GM19455 (cell line): ENCODE measurements at regions not wholly inside any gene's neighbourhood (a gene's known extent, or its start where the extent isn't known, plus 50 kb on each side); places are given as distances from the start of the nearest gene placed in this dataset.

Source experiments
- ATAC-seq: cut with Tn5 transposase; IDR thresholded peaks from one replicate; pipeline ENCODE4 v1.9.1; 2021; ENCODE audit not compliant: unreplicated experiment

DNA sequence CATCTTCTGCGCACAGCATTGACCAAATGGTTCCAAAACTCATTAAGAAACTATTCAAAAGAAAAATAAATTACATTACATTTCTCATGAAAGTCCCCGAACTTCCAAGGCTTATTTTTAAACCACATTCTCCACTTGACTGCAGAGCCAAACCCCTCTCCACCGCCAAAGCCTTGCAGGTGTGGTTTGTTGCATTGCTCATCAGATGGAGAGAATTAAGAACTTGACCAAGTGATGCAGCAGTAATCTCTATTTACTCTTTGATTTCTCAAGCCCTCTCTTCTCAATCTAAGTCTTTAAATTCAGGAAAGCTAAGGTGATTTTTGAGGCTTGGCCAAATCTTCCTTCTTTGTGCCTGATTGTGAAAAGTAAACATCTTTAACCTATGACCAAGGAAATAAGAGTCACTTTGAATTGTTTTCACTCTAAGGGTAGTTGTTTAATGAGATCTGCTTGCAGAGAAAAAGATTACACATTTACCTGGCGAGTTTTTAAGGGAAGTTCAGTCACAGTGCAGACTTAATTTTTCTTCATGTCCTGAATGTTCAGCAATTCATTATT, 290.5 kb upstream of the ITGA1 start:
- ATAC-seq: no peak

DNA sequence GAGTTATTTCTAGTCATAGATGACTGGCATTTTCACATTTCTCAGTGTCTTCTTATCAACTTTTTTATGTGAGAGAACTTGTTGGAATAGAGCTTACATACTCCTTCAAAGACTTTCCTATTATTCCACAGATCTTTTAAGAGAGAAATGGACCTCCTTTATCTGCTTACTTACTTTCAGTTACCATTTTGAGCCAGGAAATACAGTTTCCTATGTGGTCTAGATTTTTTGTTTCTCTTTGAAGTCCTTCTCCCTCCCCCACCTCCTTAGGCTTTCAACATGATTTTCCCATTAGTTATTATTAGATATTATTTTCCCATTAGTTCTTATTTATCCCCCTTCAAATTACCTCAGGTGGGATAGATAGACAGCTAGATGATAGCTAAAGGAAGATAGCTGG, 289.1 kb upstream of the ITGA1 start:
- no peak for ATAC-seq

DNA sequence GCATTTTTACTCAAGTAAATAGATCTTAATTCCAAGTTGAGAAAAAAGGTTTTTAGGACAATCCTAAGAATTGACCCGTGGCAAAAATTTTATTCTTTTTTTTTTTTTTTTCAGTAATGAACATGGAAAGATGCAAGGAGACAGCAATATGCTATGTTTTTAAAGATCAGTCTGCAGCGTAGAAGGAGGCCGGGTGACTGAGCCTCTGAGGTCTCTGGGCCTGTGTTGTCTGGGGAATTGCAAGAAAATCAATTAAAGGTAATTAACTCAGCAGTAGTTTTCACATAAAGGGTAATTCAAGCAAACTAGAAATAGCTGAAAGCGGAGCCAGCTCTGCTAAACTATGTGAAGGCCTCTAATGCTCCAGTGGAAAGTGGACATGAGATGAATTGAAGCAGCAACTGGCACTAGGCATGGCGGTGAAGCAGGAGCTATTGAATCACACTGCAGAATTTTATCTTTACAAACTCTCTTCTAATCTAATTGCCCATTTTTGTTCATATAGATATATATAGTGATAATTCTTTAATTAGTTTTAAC, 285.2 kb upstream of the ITGA1 start:
- ATAC-seq: no peak

DNA sequence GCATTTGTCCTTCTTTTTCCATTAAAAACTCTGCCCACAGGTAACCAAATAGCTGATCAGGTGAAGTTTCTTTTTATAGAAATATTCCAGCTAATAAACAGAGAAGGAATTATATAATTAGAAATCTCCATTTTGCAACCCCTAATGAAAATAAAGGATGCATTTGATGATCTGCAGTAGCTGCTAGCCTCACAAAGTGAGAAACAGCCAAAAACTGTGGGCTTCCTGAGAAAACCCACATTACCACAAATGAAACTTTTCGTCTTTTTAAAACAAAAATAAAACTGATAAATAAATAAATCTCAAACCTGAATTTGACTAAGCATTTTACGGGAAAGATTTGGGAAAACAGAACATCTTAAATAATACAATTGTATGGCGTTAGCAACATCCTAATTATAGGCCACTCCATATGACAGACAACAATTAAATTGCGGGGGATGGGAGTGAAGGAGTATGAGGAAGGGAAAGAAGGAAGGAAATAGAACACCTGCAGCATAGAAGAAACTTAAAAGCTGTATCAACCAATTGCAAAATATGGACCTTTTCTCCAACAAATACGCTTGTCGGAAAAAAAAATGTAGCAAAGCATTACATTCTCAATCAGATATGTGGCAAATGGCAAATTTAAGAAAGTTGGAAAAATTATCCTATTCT, 283.0 kb upstream of the ITGA1 start:
- no peak for ATAC-seq

DNA sequence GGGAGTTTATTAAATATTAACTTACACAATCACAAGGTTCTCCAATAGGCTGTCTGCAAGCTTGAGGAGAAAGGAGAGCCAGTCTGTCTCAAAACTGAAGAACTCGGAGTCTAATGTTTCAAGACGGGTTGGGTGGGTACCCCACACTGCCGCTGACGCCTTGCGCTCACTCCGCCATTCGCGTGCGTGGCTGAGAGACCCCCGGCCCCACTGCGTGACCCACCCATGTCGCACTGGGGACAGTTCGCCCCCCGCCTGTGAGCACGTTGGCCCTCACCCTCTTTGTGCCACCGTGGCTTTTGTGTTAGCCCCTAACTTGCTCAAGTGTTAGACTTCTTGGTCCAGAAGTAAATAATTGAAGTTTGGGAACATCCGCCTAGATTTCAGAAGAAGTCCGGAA, 270.0 kb upstream of the ITGA1 start:
- ATAC-seq: no peak

DNA sequence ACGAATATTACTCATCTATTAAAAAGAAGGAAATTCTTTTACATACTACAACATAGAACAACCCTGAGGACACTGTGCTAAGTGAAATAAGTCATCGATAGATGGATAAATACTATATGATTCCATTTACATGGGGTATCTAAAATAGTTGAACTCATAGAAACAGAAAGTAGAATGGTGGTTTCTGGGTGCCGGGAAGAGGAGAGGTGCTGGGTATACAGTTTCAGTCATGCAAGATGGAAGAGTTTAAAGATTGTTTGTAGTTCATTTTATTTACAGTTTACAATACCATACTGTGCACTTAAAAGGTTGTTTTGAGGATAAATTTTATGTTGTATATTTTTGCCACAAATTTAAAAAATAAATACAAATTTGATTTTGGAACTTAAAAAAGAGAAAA, 267.5 kb upstream of the ITGA1 start:
- no peak for ATAC-seq

DNA sequence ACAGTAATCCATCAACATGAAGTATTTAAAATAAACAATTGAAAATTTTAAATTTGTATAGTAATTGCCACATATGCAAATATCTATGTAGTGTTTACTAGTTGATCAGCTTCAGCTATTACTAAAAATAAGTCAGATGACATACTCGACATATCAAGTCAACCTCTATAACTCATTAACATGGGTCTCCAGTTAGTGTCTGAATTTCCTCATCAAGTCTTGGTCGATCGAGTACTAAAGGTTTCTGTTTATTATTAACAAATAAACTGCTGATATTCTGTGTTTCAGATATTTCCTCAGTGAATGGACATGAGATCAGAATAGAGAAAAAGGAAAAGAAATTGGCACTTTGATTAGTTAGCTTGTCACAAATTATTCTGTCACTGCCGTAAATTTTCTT, 266.5 kb upstream of the ITGA1 start:
- no peak for ATAC-seq

DNA sequence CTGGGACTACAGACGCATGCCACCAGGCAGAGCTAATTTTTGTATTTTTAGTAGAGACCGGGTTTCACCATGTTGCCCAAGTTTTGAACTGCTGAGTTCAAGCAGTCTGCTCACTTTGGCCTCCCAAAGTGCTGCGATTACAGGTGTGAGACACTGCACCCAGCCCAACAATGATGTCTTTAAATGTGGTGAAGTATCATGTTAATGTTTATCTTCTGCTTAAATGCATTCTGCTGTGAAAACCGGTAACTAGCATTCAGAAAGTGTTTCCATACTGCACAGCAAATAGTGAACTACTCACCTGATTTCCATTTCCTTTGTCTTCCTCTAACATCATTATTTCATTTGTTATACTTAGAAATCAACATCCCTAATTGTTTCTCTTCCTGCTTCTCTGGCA, 264.0 kb upstream of the ITGA1 start:
- no peak for ATAC-seq

DNA sequence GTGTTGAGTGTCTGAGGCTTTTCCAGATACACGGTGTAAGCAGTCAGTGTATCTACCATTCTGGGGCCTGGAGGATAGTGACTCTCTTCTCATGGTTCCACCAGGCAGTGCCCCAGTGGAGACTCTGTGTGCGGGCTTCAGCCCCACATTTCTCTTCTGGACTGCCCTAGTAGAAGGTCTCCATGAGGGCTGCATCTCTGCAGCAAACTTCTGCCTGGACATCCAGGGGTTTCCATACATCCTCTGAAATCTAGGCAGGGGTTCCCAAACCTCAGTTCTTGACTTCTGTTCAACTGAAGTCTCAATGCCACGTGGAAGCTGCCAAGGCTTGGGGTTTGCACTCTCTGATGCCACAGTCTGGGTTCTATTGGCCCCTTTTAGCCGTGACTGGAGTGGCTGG, 256.6 kb upstream of the ITGA1 start:
- ATAC-seq: no peak

DNA sequence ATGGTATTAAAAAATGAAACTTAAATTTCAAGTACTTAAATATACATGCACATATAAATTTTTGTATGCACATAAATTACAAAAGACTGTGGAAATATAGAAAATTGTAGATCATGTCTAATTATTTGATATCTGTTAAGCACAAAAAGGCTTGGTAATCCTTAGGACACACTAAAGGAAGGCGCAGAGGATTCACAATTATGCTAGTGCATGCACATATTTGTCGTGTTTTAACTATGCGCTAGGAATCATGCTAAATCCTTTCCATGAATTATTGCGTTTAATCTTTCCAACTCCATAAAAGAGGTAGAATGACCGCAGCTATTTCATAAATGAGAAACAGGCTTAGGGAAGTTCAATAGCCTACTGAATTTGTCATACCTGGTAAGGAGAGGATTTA, 244.1 kb upstream of the ITGA1 start:
- ATAC-seq: no peak

DNA sequence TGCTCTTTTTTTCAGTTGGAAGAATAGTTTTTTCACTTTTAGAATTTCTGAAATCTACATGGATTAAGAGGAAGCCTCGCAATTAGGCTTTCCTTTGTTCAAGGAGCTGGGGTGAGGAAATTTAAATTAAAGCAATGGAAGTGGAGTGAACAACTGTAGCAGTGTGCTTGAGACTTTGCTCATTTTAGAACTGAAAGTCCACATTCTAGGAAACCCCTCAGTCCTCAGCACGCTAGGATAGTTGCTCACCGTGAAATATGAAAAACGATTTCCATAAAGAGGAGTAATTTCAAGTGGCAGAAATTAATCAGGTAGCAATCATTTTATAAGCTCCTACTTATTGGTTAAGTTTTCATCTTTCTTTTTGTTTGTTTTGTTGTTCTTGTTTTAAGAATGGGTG, 243.0 kb upstream of the ITGA1 start:
- no peak for ATAC-seq

DNA sequence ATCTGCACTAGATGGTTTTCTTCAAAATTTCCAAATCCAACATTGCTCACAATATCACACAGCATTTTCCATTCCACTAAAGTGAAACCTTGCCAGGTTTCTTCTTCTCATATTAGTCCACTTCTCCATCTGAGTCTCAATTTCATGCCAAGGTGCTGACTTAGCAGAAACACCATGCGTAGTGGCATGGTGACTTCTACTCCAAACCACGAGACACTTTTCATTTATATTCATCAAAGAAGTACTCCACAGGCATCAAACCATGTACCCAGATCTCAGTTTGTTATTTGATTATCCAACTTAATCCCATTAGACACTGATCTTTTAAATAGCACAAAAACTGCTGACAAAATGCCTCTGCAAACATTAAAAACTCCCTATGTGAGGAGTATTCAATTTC, 233.4 kb upstream of the ITGA1 start:
- ATAC-seq: no peak

DNA sequence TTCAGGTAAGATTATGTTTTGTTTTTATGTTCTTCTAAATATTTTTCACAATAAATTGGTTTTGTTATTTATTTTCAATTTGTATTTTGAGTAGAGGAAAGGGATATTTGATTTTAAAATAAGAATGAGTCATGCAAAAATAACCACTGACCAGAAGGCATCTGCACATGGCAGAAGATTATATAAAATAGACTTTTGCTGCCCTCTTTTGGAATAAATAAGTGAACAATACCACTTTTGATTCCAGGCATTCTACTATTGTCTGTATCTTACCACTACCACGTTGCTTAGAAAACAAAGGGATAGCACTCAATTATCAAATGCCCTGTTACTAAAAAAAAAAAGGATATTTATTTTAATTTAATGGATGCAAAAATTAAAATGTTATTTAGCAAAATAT, 227.3 kb upstream of the ITGA1 start:
- no peak for ATAC-seq

DNA sequence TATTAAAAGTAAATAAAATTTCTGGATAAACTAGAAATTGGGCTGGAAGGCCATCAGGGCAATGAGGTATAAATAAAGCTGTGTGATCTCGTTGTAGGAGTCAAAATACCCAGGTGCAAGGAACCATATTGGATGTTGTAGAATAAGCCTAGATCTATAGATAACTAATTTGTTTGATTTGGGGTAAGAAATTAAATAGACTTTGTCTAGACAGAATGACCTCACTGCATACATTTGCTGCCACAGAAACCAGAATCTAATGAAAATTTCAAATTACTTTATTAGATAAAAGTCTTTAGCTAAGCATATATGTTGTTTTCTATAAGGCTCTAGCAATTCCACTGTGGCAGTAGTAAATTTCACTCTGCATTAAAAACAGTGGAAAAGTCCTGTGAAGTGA, 225.2 kb upstream of the ITGA1 start:
- no peak for ATAC-seq

DNA sequence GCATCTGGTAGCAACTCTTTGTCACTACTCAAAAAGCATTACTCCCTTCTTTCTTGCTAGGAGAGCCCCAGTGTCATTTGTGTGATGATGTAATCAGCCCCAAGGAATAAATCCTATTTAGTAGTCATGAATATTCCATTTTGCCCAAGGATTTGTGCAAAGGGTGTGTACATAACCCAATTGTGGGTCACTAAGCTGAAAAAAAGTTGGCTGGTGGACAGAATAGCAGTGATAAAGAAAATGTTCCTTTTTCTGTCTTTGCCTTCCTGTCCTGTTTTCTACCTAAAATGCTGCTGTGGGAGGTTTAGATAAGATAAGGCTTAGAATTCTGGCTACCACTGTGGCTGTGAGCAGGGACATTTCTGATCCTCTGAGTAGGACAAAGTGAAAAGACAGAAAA, 223.1 kb upstream of the ITGA1 start:
- no peak for ATAC-seq

DNA sequence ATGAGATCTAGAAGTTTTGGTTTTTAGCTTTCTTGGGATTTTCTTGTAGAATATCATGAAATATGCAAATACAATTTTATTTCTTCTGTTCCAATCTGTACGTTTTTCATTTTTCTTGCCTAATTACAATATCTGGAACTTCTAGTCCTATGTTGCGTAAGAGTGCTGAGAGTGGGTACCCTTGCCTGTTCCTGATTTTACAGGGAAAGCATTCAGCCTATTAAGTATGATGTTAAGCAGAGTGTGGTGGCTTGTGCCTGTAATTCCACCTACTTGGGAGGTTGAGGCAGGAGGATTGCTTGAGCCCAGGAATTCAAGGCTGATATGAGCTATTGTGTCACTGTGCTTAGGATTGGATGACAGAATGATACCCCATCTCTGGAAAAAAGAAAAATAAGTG, 210.2 kb upstream of the ITGA1 start:
- no peak for ATAC-seq

DNA sequence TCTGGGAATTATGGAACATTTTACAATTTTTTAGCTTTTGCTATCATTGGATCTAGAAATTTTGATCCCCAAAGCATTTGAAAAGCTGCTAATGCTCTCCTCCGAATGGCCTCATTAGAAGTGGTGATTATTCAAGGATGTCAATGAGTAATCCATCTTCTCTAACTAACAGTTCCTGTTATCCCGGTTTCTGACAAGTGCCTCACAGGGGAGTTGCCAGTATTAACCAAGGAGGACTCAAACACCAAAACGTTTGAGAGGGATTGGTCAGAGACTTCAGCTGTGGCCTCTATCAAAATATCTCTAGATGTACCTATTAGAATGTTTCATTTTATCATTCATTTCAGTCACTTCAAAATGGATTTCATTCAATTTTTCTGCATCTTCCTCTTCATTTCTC, 208.3 kb upstream of the ITGA1 start:
- ATAC-seq: no peak

DNA sequence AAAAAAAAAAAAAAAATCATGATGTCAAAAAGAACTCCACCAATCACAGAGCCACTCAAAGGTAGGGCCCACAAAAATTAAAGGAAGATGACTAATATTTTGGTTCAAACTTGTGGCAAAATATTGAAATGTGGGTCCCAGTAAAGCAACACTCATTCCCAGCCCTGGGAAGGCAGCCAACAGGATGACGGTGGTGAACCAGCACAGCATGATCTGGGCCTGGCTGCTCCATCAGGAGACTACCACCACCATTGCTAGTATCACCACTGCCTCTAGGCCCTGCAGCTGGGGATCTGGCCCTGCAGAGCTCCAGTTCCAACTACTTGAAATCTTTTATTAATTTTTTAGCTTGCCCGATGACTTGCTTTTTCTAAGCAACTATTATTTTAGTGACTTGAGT, 206.8 kb upstream of the ITGA1 start:
- no peak for ATAC-seq

DNA sequence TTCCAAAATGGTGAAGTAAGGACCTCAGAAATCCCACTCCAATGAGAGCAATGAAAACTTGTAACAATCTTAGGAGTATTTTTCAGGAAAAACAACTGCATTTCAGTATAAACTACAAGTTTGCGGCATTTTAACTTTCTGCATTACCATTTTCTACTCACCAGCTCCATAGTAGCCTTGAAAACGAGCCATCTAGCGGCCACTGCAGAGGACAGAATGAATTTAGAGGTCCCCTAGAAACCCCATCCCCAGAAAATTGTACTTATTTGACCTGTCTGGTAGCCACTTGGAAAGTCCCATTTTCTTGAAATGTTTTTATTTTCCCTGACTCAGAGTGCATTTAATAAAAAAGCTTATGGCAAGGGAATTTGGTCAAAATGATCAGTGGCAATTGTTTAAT, 205.4 kb upstream of the ITGA1 start:
- no peak for ATAC-seq

DNA sequence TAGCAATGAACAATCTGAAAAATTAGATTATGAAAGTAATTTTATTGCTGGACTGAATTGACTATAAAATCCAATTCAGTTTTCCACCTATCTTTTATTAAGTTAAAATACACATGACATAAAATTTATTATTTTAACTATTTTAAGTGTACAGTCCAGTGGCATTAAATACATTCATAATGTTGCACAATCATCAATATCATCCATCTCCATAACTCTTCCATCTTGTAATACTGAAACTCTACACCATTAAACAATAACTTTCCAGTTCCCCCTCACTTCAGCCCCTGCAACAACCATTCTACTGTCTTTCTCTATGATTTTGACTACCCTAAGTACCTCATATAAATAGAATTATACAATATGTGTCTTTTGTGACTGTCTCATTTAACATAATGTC, 200.6 kb upstream of the ITGA1 start:
- ATAC-seq: no peak

DNA sequence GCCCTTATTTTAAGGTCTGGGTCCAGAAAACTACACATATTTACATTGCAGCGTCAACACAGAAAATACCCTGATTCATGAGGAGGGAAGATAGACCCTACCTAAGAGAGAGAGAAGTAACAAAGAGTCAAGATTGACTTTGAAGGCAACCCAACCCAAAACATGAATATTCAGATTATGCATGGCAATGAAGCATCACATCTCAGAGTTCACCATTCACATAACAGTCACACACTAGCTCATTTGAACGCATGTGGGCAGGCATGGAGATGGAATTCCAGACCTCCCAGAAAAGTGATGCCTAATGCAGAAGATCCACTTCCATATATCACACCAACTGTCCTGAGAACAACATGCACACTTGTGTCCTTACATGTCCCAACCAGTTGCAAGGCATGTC, 190.1 kb upstream of the ITGA1 start:
- no peak for ATAC-seq

DNA sequence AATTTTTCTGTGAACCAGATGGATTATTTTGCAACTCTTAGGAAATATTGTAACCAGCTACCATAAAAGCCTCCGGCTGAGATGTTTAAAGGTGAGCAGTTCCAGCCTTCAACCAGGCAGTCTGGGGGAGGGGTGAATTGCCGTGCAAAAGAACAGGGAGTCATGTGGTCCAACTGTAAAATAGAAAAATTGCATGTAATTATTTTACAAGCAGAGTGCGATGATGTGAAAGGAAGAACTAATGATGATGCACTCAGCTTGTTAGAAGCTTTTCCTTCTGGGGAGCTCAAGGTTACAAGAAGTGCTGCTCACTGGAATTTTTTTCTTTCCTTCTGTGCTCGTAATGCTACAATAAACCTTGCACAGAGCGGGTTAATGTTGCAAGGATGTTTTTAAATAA, 188.7 kb upstream of the ITGA1 start:
- ATAC-seq: no peak
